ENCODE measurements at regions not wholly inside any gene's neighbourhood (a gene's known extent, or its start where the extent isn't known, plus 50 kb on each side); places are given as distances from the start of the nearest gene placed in this dataset.

- Histone ChIP-seq H3K79me2 (ENCODE audit: insufficient read depth, low read length) (no peaks in the 10 kb centered on the region), H3T11ph (ENCODE audit: low read length) (no peak overlapping the region), H2BK5ac (ENCODE audit: insufficient read length, low read length) (no peak overlapping the region), H3K79me1 (ENCODE audit: insufficient read depth, low read depth, low read length, poor library complexity, severe bottlenecking) (no peaks in the 10 kb centered on the region), H2BK20ac (ENCODE audit: low read depth, low read length, poor library complexity, severe bottlenecking) (no peak overlapping the region), H2BK15ac (ENCODE audit: low read depth, low read length) (no peak overlapping the region), H3K14ac (ENCODE audit: insufficient read depth, low read length) (no peak overlapping the region), H3K4me1 (ENCODE audit: insufficient read depth, low read length) (no peaks in the 10 kb centered on the region), H3K18ac (ENCODE audit: insufficient read length, low read depth, low read length) (no peak overlapping the region), H4K8ac (replicated peaks; ENCODE audit: insufficient read length, low read depth, low read length) (no peak overlapping the region), H3K23me2 (ENCODE audit: insufficient read length, low read depth, low read length, poor library complexity, severe bottlenecking) (no peaks in the 10 kb centered on the region), H4K5ac (ENCODE audit: insufficient read length, low read depth, low read length) (no peak overlapping the region), H3K4me2 (ENCODE audit: insufficient read depth, insufficient read length, low read length) (no peak overlapping the region), H2AFZ (ENCODE audit: low read length) (no peak overlapping the region), H3K27me3 (ENCODE audit: insufficient read depth, low read length) (no peaks in the 10 kb centered on the region), H3K4ac (ENCODE audit: low read depth, low read length) (no peak overlapping the region), H3K56ac (ENCODE audit: insufficient read length, low read depth, low read length) (no peak overlapping the region), H3K27ac (ENCODE audit: insufficient read length, low read depth, low read length) (no peak overlapping the region), H2BK120ac (ENCODE audit: low read depth, low read length, poor library complexity, severe bottlenecking) (no peak overlapping the region), H3K9me3 (ENCODE audit: control insufficient read depth, low read depth, low read length) (no peaks in the 10 kb centered on the region), H3K23ac (ENCODE audit: insufficient read length, low read depth, low read length) (no peak overlapping the region), H4K91ac (ENCODE audit: insufficient read length, low read depth, low read length) (no peak overlapping the region), H2BK12ac (ENCODE audit: insufficient read length, low read depth, low read length) (no peak overlapping the region), H2AK5ac (ENCODE audit: insufficient read length, low read length) (no peak overlapping the region), H4K20me1 (ENCODE audit: control insufficient read depth, insufficient read depth, insufficient read length) (no peaks in the 10 kb centered on the region), H3K9ac (ENCODE audit: extremely low read depth, insufficient read length, low read length) (no peak overlapping the region)
- no peak for DNase-seq
- TF ChIP-seq CTCF (conservative IDR thresholded peaks at IDR 0.05): no peak
- no CpG with 5 or more reads among the region's 2 CpGs for WGBS (ENCODE audit: extremely low coverage, insufficient read length, low lambda C conversion rate)
- peaks cover 2% of the 10 kb centered on the region; the same call in 1 of the 2 replicates for H3K27me3 Mint-ChIP-seq (ENCODE audit: low read depth)
- H3K36me3 Mint-ChIP-seq (ENCODE audit: insufficient read depth in 1 of 3, low read depth in 3 of 3): peaks cover 0 to 12% (median 0%) of the 10 kb centered on the region in 3 experiments; a peak in 2 of 7 replicates
- no peak overlapping the region for H3K4me3 Mint-ChIP-seq
- no peaks in the 10 kb centered on the region for H3K4me1 Mint-ChIP-seq
- H3K9me3 Mint-ChIP-seq: peaks cover 17 to 20% of the 10 kb centered on the region in 2 experiments
- no peak overlapping the region for H3K27ac Mint-ChIP-seq
These were observed 242.7 kb upstream of the USP24 start for GRCh38 chr1:55457874-55458273.

Data from H9 (cell line).